Mesenchymal stem cell (in vitro differentiated cells and primary cell): ENCODE measurements at regions not wholly inside any gene's neighbourhood (a gene's known extent, or its start where the extent isn't known, plus 50 kb on each side); places are given as distances from the start of the nearest gene placed in this dataset.
A peak's percentile ranks its signal among the peaks of the same experiment; 100 is the strongest.
"Not testable (repeated sequence)": the region's sequence is repeated elsewhere in the genome, so short reads cannot be mapped to it uniquely, and the experiment has no call there.

Experiments used
- DNase-seq: peaks from one replicate; pipeline ENCODE4 v3.0.0-alpha.2; 2013
- H2AFZ ChIP-seq: one replicate; pipeline ENCODE4 v1.6.1; 2013; ENCODE audit warnings: low read depth, mild to moderate bottlenecking, control low read depth, inconsistent platforms, low read length, moderate library complexity
- H2AK5ac ChIP-seq: 2 replicates; pipeline ENCODE4 v1.6.1; 2013; ENCODE audit warnings: low read length, moderate library complexity, mild to moderate bottlenecking, inconsistent platforms; ENCODE audit not compliant: severe bottlenecking
- H2BK120ac ChIP-seq: one replicate; pipeline ENCODE4 v1.6.1; 2013; ENCODE audit warnings: low read depth, mild to moderate bottlenecking, inconsistent platforms, low read length, moderate library complexity
- H2BK12ac ChIP-seq, 2 experiments: one replicate each; pipeline ENCODE4 v1.6.1; 2013; ENCODE audit warnings: inconsistent platforms in 2 of 2, low read length in 2 of 2, mild to moderate bottlenecking in 2 of 2, moderate library complexity in 2 of 2, control low read depth in 1 of 2
- H2BK15ac ChIP-seq: one replicate; pipeline ENCODE4 v1.6.1; 2013; ENCODE audit warnings: mild to moderate bottlenecking, low read depth, inconsistent platforms; ENCODE audit not compliant: poor library complexity, severe bottlenecking
- H2BK5ac ChIP-seq: 2 replicates; pipeline ENCODE4 v1.6.1; 2013; ENCODE audit warnings: low read depth, mild to moderate bottlenecking, low read length, control low read depth, inconsistent platforms; ENCODE audit not compliant: poor library complexity, severe bottlenecking
- H3K14ac ChIP-seq, 2 experiments: one replicate each; pipeline ENCODE4 v1.6.1; 2013; ENCODE audit warnings: inconsistent platforms in 2 of 2, low read length in 2 of 2, control low read depth in 1 of 2, mild to moderate bottlenecking in 1 of 2, moderate library complexity in 1 of 2
- H3K18ac ChIP-seq, 2 experiments: one replicate each; pipeline ENCODE4 v1.6.1; 2013; ENCODE audit warnings: inconsistent platforms in 2 of 2, low read length in 2 of 2, control low read depth in 1 of 2, low read depth in 1 of 2, mild to moderate bottlenecking in 1 of 2
- H3K23ac ChIP-seq, 2 experiments: one replicate each; pipeline ENCODE4 v1.6.1; 2013; ENCODE audit warnings: inconsistent platforms in 2 of 2, low read length in 2 of 2, mild to moderate bottlenecking in 2 of 2, moderate library complexity in 2 of 2, control low read depth in 1 of 2
- H3K27ac ChIP-seq: 2 replicates; pipeline ENCODE4 v1.5.1; 2013; ENCODE audit warnings: mild to moderate bottlenecking, moderate library complexity, low read length, control low read depth, inconsistent platforms; ENCODE audit not compliant: poor library complexity, severe bottlenecking
- H3K27me3 ChIP-seq, 2 experiments: 2 replicates each; pipeline versions ENCODE4 v1.6.1 to v1.7.0; 2013; ENCODE audit warnings: low read length in 2 of 2, mild to moderate bottlenecking in 2 of 2, moderate library complexity in 2 of 2, control low read depth in 1 of 2, inconsistent platforms in 1 of 2; ENCODE audit not compliant: control insufficient read depth in 1 of 2, insufficient read depth in 1 of 2
- H3K36me3 ChIP-seq, 2 experiments: 2 replicates each; pipeline versions ENCODE4 v1.6.1 to v1.7.0; 2013; ENCODE audit warnings: low read length in 2 of 2, control low read depth in 1 of 2, inconsistent platforms in 1 of 2, low read depth in 1 of 2, mild to moderate bottlenecking in 1 of 2; ENCODE audit not compliant: insufficient read depth in 2 of 2, control insufficient read depth in 1 of 2
- H3K4ac ChIP-seq, 2 experiments: one replicate each; pipeline ENCODE4 v1.6.1; 2013; ENCODE audit warnings: inconsistent platforms in 2 of 2, low read length in 2 of 2, mild to moderate bottlenecking in 2 of 2, moderate library complexity in 2 of 2, control low read depth in 1 of 2, low read depth in 1 of 2
- H3K4me1 ChIP-seq: 2 replicates; pipeline ENCODE4 v1.6.1; 2013; ENCODE audit warnings: low read depth, low read length, control low read depth; ENCODE audit not compliant: control insufficient read depth, insufficient read depth
- H3K4me2 ChIP-seq: 2 replicates; pipeline ENCODE4 v1.6.1; 2013; ENCODE audit warnings: low read length, mild to moderate bottlenecking, inconsistent platforms; ENCODE audit not compliant: poor library complexity, severe bottlenecking
- H3K4me3 ChIP-seq, 2 experiments: 2 replicates each; pipeline versions ENCODE4 v1.5.1 to v1.7.0; 2013; ENCODE audit warnings: low read length in 2 of 2, mild to moderate bottlenecking in 2 of 2, control low read depth in 1 of 2, low read depth in 1 of 2; ENCODE audit not compliant: insufficient read depth in 1 of 2
- H3K79me1 ChIP-seq: replicated peaks from 2 replicates; pipeline ENCODE4 v1.6.1; 2013; ENCODE audit warnings: mild to moderate bottlenecking, control low read depth, low read length, inconsistent platforms; ENCODE audit not compliant: poor library complexity, severe bottlenecking
- H3K9ac ChIP-seq: 2 replicates; pipeline ENCODE4 v1.7.0; 2013; ENCODE audit warnings: mild to moderate bottlenecking, low read length, moderate library complexity
- H3K9me3 ChIP-seq: 2 replicates; pipeline ENCODE4 v1.7.0; 2013; ENCODE audit warnings: mild to moderate bottlenecking, low read length; ENCODE audit not compliant: control insufficient read depth
- H4K8ac ChIP-seq: one replicate; pipeline ENCODE4 v1.6.1; 2013; ENCODE audit warnings: inconsistent platforms, mild to moderate bottlenecking, low read length, moderate library complexity
- H4K91ac ChIP-seq: one replicate; pipeline ENCODE4 v1.6.1; 2013; ENCODE audit warnings: mild to moderate bottlenecking, low read length, inconsistent platforms
- WGBS: methylation state at CpG from one replicate; pipeline ENCODE4 v1.1.7; 2013; ENCODE audit warnings: mixed read lengths; 5-methylcytosine and 5-hydroxymethylcytosine counted together

- H3K23ac ChIP-seq, H3K79me1 ChIP-seq, H3K18ac ChIP-seq, H3K14ac ChIP-seq, H3K9me3 ChIP-seq, H3K36me3 ChIP-seq, H2AFZ ChIP-seq, H3K9ac ChIP-seq, H3K27me3 ChIP-seq, H2BK12ac ChIP-seq, H2BK120ac ChIP-seq, H2BK15ac ChIP-seq, H4K8ac ChIP-seq, H4K91ac ChIP-seq, H2AK5ac ChIP-seq, H3K4me2 ChIP-seq, H3K4me3 ChIP-seq, H3K4ac ChIP-seq, H3K27ac ChIP-seq, H2BK5ac ChIP-seq, H3K4me1 ChIP-seq: not testable (repeated sequence)
- 96% methylated on average over 3 of the region's 4 CpGs for WGBS
- peak; percentile 34 for DNase-seq
Measured at GRCh38 chr6:119829499-119829898, 479.9 kb upstream of the MAN1A1 start.

DNA sequence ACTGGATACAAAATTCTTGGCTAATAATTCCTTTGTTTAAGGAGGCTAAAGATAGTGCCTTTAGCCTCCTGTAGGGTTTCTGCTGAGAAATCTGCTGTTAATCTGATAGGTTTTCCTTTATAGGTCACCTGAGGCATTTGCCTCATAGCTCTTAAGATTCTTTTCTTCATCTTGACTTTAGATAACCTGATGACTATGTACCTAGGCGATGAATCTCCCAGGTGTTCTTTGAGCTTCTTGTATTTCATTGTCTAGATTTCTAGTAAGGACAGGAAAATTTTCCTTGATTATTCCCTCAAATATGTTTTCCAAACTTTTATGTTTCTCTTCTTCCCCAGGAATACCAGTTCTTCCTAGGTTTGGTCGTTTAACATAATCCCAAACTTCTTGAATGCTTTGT is 479.4 kb upstream of the MAN1A1 start:
- H2AFZ ChIP-seq = no peak overlapping the region
- H2BK12ac ChIP-seq = no peak overlapping the region
- 89% methylated on average over 1 of the region's 2 CpGs for WGBS
- H4K8ac ChIP-seq = no peak overlapping the region
- no peak overlapping the region for H4K91ac ChIP-seq
- no peaks in the 10 kb centered on the region for H3K79me1 ChIP-seq
- no peak overlapping the region for H3K14ac ChIP-seq
- H3K9ac ChIP-seq = no peak overlapping the region
- H3K9me3 ChIP-seq = peaks cover 4% of the 10 kb centered on the region
- no peak overlapping the region for H3K4me3 ChIP-seq
- DNase-seq = no peak
- H3K36me3 ChIP-seq = no peaks in the 10 kb centered on the region
- no peak overlapping the region for H2BK15ac ChIP-seq
- H2BK120ac ChIP-seq = no peak overlapping the region
- H2AK5ac ChIP-seq = no peak overlapping the region
- H3K27me3 ChIP-seq = no peaks in the 10 kb centered on the region
- H3K18ac ChIP-seq = no peak overlapping the region
- no peak overlapping the region for H3K27ac ChIP-seq
- no peaks in the 10 kb centered on the region for H3K4me1 ChIP-seq
- H3K4ac ChIP-seq = no peak overlapping the region
- no peak overlapping the region for H3K4me2 ChIP-seq
- H2BK5ac ChIP-seq = no peak overlapping the region
- no peak overlapping the region for H3K23ac ChIP-seq

- H3K14ac ChIP-seq = no peak overlapping the region
- no peaks in the 10 kb centered on the region for H3K36me3 ChIP-seq
- H3K27me3 ChIP-seq = no peaks in the 10 kb centered on the region
- H3K4me2 ChIP-seq = no peak overlapping the region
- no peak overlapping the region for H4K8ac ChIP-seq
- H2AK5ac ChIP-seq = no peak overlapping the region
- H3K9me3 ChIP-seq = no peaks in the 10 kb centered on the region
- no peak overlapping the region for H3K4ac ChIP-seq
- H4K91ac ChIP-seq = no peak overlapping the region
- no peak overlapping the region for H2BK5ac ChIP-seq
- no peak overlapping the region for H2BK15ac ChIP-seq
- no peak for DNase-seq
- no peak overlapping the region for H2AFZ ChIP-seq
- no peak overlapping the region for H2BK120ac ChIP-seq
- 41% methylated on average over 3 of the region's 3 CpGs for WGBS
- no peak overlapping the region for H3K23ac ChIP-seq
- H3K4me3 ChIP-seq = no peak overlapping the region
- no peaks in the 10 kb centered on the region for H3K4me1 ChIP-seq
- H3K18ac ChIP-seq = no peak overlapping the region
- no peak overlapping the region for H3K27ac ChIP-seq
- H3K79me1 ChIP-seq = no peaks in the 10 kb centered on the region
- H2BK12ac ChIP-seq = no peak overlapping the region
- H3K9ac ChIP-seq = no peak overlapping the region
Measured at GRCh38 chr6:119821380-119821779, 471.8 kb upstream of the MAN1A1 start.

DNA sequence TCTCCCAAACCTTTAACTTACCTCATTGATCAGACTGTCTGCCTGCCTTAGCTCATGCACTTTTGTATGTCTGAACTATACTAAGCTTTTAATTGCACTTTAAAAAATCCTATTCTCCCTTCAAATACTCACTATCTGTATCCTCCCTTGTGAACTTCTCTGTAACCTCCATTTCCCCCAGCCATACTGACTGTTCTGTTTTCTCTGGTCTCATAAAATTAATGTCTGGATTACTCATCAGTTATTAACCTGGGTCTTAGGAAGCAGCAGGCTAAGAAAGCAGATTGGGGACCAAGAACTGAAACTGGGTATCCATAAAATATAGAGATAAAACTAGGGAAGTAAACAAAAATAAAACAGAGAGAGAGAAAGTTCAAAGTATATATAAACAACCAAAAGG is 469.3 kb upstream of the MAN1A1 start:
- H3K4me1 ChIP-seq = no peaks in the 10 kb centered on the region
- no peak overlapping the region for H2BK12ac ChIP-seq
- no peak overlapping the region for H4K91ac ChIP-seq
- H3K23ac ChIP-seq = no peak overlapping the region
- H3K14ac ChIP-seq = no peak overlapping the region
- no peak overlapping the region for H3K27ac ChIP-seq
- H3K9ac ChIP-seq = no peak overlapping the region
- no peak overlapping the region for H3K4me3 ChIP-seq
- no peak overlapping the region for H2BK120ac ChIP-seq
- no peaks in the 10 kb centered on the region for H3K36me3 ChIP-seq
- no peak overlapping the region for H3K4ac ChIP-seq
- no peak overlapping the region for H2BK5ac ChIP-seq
- no peak overlapping the region for H2BK15ac ChIP-seq
- H3K27me3 ChIP-seq = no peaks in the 10 kb centered on the region
- H2AK5ac ChIP-seq = no peak overlapping the region
- no peak overlapping the region for H3K18ac ChIP-seq
- H4K8ac ChIP-seq = no peak overlapping the region
- DNase-seq = no peak
- no peaks in the 10 kb centered on the region for H3K9me3 ChIP-seq
- no peak overlapping the region for H3K4me2 ChIP-seq
- no peaks in the 10 kb centered on the region for H3K79me1 ChIP-seq
- H2AFZ ChIP-seq = no peak overlapping the region
